Activated T-helper 1 cell treated with anti-CD3 and anti-CD28 coated beads, Interleukin-2, amount 50 U/mL, for 16 hours (primary cell): ENCODE measurements at regions not wholly inside any gene's neighbourhood (a gene's known extent, or its start where the extent isn't known, plus 50 kb on each side); places are given as distances from the start of the nearest gene placed in this dataset.
"Not testable (repeated sequence)": the region's sequence is repeated elsewhere in the genome, so short reads cannot be mapped to it uniquely, and the experiment has no call there.

Source experiments
- DNase-seq, 2 donors: peaks; one replicate each; pipeline ENCODE4 v3.0.0-alpha.2; 2020; ENCODE audit warnings: low read depth in 1 of 2, low spot score in 1 of 2

DNA sequence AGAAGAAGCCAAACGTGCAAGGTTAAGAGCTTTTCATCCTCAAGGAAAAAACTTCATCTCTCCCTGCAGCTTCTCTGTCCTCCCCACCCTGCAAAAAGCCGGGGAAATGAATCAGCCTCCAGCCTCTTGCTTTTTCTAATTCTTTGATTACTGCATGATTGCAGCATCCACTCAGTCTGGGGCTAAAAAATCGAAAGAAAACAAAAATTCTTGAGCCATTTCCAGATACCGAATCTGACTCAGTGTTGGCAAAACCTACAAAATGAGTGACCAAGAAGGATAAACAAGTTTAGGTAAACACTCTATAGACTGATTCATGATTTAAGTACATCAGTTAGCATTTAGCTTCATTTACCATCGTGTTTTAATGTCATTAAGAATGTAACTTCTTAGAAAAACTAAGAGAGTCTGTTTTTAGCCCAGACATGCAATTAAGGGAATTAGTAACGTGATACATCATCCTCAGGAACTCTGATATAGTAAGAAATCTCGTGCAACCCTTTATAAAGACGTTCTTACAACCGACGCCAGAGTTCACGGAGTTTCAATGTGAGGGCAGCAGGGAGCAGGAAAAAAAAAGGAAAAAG, 287.3 kb upstream of the FOXF1 start:
- no peak for DNase-seq

GRCh38 chr16:86224126-86224525, 286.2 kb upstream of the FOXF1 start:
- no peak for DNase-seq

GRCh38 chr16:86224629-86225028, 285.7 kb upstream of the FOXF1 start:
- DNase-seq: no peak

- no peak for DNase-seq
Measured at GRCh38 chr16:86225905-86226371, 284.4 kb upstream of the FOXF1 start.

DNA sequence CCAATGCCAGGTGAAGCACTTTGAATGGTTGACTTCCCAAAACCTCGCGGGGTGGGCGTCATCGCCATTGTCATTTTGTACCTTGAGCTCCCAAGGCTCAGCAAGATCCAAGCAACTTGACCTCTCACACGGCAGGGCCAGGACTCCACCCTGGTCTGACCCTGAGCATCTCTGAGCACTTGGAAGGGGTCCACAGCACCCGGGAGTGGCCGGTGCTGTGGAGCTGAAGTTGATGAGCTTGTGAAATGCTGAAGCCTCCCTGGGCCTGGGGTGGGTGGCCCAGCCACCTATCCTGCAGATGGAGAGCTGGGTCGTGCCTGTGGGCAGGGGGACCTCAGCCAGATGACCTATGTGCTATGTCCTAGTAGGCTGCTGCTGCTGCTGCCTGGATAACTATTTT, 283.3 kb upstream of the FOXF1 start:
- no peak for DNase-seq

GRCh38 chr16:86227801-86228200, 282.5 kb upstream of the FOXF1 start:
- DNase-seq: no peak

- DNase-seq: no peak
Measured at GRCh38 chr16:86228713-86229112, 281.6 kb upstream of the FOXF1 start.

DNA sequence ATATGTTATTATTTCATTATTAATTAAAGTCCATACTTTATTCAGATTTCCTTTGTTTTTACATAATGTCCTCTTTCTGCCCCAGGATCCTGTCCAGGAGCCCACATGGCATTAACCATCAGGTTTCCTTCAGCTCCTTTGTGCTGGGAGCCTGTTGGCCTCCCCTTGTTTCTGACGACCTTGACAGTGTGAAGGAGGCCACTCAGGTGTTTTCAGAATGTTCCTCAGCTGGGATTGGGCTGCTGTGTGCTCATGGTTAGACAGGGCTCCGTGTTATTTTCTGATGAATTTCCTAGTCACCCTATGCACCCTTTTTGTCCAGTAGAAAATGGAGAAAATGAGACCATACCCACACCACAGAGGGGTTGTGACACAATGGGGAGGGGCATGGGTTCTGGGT, 281.0 kb upstream of the FOXF1 start:
- DNase-seq: no peak

DNA sequence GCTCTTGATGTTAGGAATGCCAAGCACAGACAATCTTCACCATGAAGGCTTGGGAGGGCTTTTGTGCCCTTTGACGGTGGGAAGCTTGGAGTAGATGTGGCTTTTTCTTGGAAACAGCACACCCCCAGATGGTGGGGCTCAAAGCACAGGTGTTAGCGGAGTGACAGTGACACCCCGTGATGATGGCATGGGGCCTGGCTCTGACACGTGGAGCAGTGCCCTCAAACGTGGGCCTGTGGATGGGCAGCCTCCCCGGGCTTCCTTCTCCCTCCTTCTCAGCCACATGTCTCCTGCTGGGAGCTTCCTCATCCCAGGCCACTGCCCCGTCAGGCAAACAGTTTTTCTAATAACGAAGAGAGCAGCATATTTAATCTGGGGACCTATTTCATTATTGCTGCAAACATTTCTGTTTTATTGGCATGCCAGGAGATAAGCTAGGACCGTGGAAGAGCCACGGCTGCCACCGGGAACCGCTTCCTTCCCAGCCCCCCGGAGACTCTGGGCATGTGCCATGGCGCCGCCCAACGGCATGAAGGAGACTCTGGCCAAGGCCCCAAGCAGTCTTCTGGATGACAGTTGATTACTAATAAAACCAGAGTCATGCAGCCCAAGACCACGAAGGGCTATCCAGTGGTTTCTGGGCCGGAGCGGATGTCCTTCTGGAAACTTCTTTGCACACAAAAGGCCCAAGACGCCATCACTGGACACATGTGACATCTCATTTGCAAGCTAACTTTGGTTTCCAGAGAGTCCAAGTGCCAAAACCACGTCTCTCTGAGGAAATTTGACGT, 280.3 kb upstream of the FOXF1 start:
- DNase-seq: no peak

- no peak for DNase-seq
Measured at GRCh38 chr16:86231321-86231995, 278.9 kb upstream of the FOXF1 start.

DNA sequence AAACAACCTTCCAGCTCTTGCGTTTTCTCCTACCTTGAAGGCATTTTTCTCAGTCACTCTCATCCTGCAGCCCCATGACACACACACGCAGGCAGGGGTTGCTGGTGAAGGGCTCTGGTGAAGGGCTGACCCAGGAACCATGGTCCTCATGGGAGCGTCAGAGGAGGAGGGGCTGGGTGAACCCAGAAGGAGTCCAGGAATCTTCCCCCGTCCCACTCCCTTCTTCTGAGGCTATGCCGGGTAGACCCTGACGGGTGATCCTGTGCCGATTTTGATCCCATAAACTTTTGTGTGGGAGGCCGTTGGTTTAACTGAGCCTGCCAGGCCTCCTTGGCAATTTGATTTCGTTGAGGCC, 278.4 kb upstream of the FOXF1 start:
- no peak for DNase-seq

DNA sequence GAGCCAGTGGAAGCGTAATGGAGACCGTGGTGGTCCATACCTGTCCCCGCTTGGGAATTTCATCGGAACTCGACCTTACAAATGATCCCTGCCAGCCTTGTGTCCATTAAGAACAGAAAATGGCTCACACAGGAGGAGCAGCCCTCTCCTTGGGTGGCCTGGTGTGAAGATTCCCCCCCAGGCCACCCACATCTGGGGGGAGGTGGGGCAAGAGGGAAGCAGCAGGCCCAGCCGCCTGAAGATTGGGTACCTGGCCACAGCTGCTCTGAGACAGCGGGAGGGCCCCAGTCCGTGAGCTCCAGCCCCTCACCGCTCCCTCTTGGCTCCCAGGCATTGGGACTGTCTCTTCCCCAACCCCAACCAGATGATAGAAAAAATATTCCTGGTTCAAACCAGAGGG, 277.8 kb upstream of the FOXF1 start:
- no peak for DNase-seq

DNA sequence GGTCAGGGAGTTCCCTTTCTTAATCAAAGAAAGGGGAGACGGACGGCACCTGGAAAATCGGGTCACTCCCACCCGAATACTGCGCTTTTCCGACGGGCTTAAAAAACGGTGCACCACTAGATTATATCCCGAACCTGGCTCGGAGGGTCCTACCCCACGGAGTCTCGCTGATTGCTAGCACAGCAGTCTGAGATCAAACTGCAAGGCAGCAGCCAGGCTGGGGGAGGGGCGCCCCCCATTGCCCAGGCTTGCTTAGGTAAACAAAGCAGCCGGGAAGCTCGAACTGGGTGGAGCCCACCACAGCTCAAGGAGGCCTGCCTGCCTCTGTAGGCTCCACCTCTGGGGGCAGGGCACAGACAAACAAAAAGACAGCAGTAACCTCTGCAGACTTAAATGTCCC, 276.8 kb upstream of the FOXF1 start:
- not testable (repeated sequence) for DNase-seq

- DNase-seq: no peak
Measured at GRCh38 chr16:86239381-86239780, 270.9 kb upstream of the FOXF1 start.

GRCh38 chr16:86240716-86241363, 269.5 kb upstream of the FOXF1 start:
- no peak for DNase-seq

- no peak for DNase-seq
Measured at GRCh38 chr16:86241681-86242080, 268.6 kb upstream of the FOXF1 start.

- DNase-seq: no peak
Measured at GRCh38 chr16:86242244-86243122, 267.8 kb upstream of the FOXF1 start.

- DNase-seq: no peak
Measured at GRCh38 chr16:86243123-86243473, 267.2 kb upstream of the FOXF1 start.

GRCh38 chr16:86243571-86244154, 266.7 kb upstream of the FOXF1 start:
- DNase-seq: no peak

- DNase-seq: no peak
Measured at GRCh38 chr16:86244158-86244557, 266.2 kb upstream of the FOXF1 start.

GRCh38 chr16:86244936-86245335, 265.4 kb upstream of the FOXF1 start:
- DNase-seq: no peak
